ENCODE measurements at regions not wholly inside any gene's neighbourhood (a gene's known extent, or its start where the extent isn't known, plus 50 kb on each side); places are given as distances from the start of the nearest gene placed in this dataset.

DNA sequence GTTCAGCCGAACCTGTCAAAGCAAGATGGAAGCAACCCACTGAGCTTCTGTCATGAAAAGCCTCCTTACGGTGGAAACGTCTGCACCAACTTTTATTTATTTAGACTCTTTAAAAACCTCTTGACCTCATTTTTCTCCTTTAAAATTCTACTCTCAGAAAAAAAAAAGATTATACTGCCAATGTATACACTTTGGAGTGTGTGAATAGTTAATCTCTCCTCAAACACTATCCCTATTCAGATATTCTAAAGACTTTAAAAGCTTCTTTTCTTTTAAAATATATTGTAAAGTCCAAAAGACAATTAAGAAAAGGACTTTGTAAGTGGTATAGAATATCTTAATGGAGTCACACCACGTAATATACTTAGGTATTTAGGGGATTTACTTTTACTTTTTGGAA lies 335.2 kb upstream of the SEMA3D start:
- TF ChIP-seq, protein P1, sequence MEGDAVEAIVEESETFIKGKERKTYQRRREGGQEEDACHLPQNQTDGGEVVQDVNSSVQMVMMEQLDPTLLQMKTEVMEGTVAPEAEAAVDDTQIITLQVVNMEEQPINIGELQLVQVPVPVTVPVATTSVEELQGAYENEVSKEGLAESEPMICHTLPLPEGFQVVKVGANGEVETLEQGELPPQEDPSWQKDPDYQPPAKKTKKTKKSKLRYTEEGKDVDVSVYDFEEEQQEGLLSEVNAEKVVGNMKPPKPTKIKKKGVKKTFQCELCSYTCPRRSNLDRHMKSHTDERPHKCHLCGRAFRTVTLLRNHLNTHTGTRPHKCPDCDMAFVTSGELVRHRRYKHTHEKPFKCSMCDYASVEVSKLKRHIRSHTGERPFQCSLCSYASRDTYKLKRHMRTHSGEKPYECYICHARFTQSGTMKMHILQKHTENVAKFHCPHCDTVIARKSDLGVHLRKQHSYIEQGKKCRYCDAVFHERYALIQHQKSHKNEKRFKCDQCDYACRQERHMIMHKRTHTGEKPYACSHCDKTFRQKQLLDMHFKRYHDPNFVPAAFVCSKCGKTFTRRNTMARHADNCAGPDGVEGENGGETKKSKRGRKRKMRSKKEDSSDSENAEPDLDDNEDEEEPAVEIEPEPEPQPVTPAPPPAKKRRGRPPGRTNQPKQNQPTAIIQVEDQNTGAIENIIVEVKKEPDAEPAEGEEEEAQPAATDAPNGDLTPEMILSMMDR (IDR thresholded peaks at IDR 0.05; ENCODE audit: poor library complexity, severe bottlenecking): no peak
- TF ChIP-seq POLR2AphosphoS5 (IDR thresholded peaks at IDR 0.05): no peak
- TF ChIP-seq EZH2 (IDR thresholded peaks at IDR 0.05; ENCODE audit: borderline replicate concordance, insufficient read depth, low read length, poor library complexity, severe bottlenecking): no peak
- no peak for TF ChIP-seq REST (IDR thresholded peaks at IDR 0.05; ENCODE audit: borderline replicate concordance)
- no peak for TF ChIP-seq RAD21 (conservative IDR thresholded peaks at IDR 0.05)
- TF ChIP-seq TAF1 (IDR thresholded peaks at IDR 0.05; ENCODE audit: low read depth): no peak
- no peak for TF ChIP-seq SMC3 (conservative IDR thresholded peaks at IDR 0.05; ENCODE audit: poor library complexity)
